GM12878 (cell line): ENCODE measurements at regions not wholly inside any gene's neighbourhood (a gene's known extent, or its start where the extent isn't known, plus 50 kb on each side); places are given as distances from the start of the nearest gene placed in this dataset.

Source experiments
- EZH2 ChIP-seq: IDR thresholded peaks from 2 replicates; pipeline ENCODE4 v1.6.1; 2012; ENCODE audit warnings: low read depth, mild to moderate bottlenecking, control low read depth, inconsistent platforms, low read length, borderline replicate concordance; ENCODE audit not compliant: control insufficient read depth
- MTA2 ChIP-seq: fragments of 450-650 bp; IDR thresholded peaks from 2 replicates; pipeline ENCODE4 v1.6.1; 2016; ENCODE audit warnings: low read depth, mild to moderate bottlenecking, moderate library complexity
- POLR2AphosphoS5 ChIP-seq: IDR thresholded peaks from 2 replicates; pipeline ENCODE4 v1.6.1; 2011; ENCODE audit warnings: mild to moderate bottlenecking, low read length, inconsistent platforms

DNA sequence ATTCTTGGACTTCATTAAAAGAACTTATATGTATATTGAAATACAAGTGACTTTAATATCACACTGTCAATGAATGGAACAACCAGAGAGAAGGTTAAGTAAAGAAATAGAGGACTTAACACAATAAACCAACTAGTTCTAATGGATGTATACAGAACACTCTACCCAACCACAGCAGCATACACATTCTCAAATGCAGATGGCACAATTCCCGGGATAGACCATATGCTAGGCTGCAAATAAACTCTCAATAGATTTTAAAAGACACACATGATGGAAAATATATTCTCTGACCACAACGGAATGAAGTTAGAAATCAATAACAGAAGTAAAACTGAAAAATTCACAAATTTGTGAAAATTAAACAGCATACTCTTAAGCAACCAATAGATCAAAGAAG is 214.3 kb upstream of the LINGO1 start:
- TF ChIP-seq EZH2 (no peak), MTA2 (no peak), POLR2AphosphoS5 (no peak)
